OCI-LY1 (cell line): ENCODE measurements at regions not wholly inside any gene's neighbourhood (a gene's known extent, or its start where the extent isn't known, plus 50 kb on each side); places are given as distances from the start of the nearest gene placed in this dataset.

Source experiments
- EZH2 ChIP-seq: fragments of 200-600 bp; sonication (generic), shearing (Covaris generic); IDR thresholded peaks from 2 replicates; pipeline ENCODE4 v1.8.0; 2017; ENCODE audit warnings: borderline replicate concordance, mixed run types, mild to moderate bottlenecking, antibody characterized with exemption, low read length, moderate library complexity, mixed read lengths
- TF ChIP-seq, protein P1 (sequence below): fragments of 200-600 bp; sonication (generic), shearing (Covaris generic); IDR thresholded peaks from 2 replicates; pipeline ENCODE4 v1.5.1; 2017; ENCODE audit warnings: mild to moderate bottlenecking, antibody characterized with exemption, low read length, moderate library complexity, mixed read lengths

DNA sequence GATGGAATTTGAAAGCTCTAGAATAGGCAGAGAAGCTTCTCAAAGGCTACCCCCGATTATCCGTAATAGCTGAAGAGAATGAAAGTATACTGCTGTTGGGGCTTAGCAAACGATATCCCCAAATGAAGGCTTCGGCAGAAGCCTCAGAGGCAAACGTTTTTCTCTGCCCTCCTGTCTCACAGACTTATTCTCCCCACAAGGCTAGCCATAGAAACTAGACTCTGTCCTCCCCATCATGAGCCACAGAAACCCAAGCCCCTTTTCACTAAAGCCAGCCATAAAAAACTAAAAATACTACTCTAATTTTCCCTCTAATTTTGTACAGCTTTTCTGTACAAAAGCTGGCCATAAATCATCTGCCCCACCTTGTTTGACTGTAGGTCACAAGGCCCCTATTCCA lies 413.4 kb upstream of the CFAP20DC start:
- TF ChIP-seq, protein P1, sequence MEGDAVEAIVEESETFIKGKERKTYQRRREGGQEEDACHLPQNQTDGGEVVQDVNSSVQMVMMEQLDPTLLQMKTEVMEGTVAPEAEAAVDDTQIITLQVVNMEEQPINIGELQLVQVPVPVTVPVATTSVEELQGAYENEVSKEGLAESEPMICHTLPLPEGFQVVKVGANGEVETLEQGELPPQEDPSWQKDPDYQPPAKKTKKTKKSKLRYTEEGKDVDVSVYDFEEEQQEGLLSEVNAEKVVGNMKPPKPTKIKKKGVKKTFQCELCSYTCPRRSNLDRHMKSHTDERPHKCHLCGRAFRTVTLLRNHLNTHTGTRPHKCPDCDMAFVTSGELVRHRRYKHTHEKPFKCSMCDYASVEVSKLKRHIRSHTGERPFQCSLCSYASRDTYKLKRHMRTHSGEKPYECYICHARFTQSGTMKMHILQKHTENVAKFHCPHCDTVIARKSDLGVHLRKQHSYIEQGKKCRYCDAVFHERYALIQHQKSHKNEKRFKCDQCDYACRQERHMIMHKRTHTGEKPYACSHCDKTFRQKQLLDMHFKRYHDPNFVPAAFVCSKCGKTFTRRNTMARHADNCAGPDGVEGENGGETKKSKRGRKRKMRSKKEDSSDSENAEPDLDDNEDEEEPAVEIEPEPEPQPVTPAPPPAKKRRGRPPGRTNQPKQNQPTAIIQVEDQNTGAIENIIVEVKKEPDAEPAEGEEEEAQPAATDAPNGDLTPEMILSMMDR, result no peak
- no peak for TF ChIP-seq EZH2
